Keratinocyte (primary cell): ENCODE measurements at regions not wholly inside any gene's neighbourhood (a gene's known extent, or its start where the extent isn't known, plus 50 kb on each side); places are given as distances from the start of the nearest gene placed in this dataset.

Experiments
- DNase-seq: peaks from one replicate; pipeline ENCODE4 v3.0.0-alpha.2; 2011; ENCODE audit warnings: low read depth, missing footprints, low spot score
- FAIRE-seq: peaks from 2 replicates; lab custom pipeline; 2011; peaks lifted over from hg19 to GRCh38; lab: Jason Lieb, UNC
- H2AFZ ChIP-seq: 2 replicates; pipeline ENCODE4 v1.6.0; 2012; ENCODE audit warnings: low read length, control low read depth, inconsistent platforms; ENCODE audit not compliant: control insufficient read depth
- H3K27ac ChIP-seq: 2 replicates; pipeline ENCODE4 v1.5.1; 2011; ENCODE audit warnings: low read length; ENCODE audit not compliant: control insufficient read depth, insufficient read depth
- H3K27me3 ChIP-seq: 3 replicates; pipeline ENCODE4 v1.6.0; 2011; ENCODE audit warnings: low read length; ENCODE audit not compliant: control insufficient read depth, insufficient read depth; ENCODE audit errors: extremely low read depth
- H3K36me3 ChIP-seq, 2 experiments: 2 replicates in 1 of 2; 3 replicates in 1 of 2; pipeline ENCODE4 v1.5.1; 2011; ENCODE audit warnings: low read length in 2 of 2, mild to moderate bottlenecking in 1 of 2; ENCODE audit not compliant: control insufficient read depth in 2 of 2, insufficient read depth in 2 of 2; ENCODE audit errors: extremely low read depth in 1 of 2
- H3K4me1 ChIP-seq: 3 replicates; pipeline ENCODE4 v1.5.1; 2011; ENCODE audit warnings: low read length; ENCODE audit not compliant: control insufficient read depth, insufficient read depth; ENCODE audit errors: extremely low read depth
- H3K4me2 ChIP-seq: 3 replicates; pipeline ENCODE4 v1.6.0; 2011; ENCODE audit warnings: low read depth, low read length; ENCODE audit not compliant: control insufficient read depth, insufficient read depth; ENCODE audit errors: extremely low read depth
- H3K4me3 ChIP-seq, 3 experiments: fragments of 200-600 bp in 1 of 3; sonication (generic) in 1 of 3; 2 replicates in 2 of 3; 3 replicates in 1 of 3; pipeline ENCODE4 v1.5.1; 2011 to 2016; ENCODE audit warnings: low read length in 3 of 3, mild to moderate bottlenecking in 3 of 3, control low read depth in 2 of 3, inconsistent platforms in 1 of 3, low read depth in 1 of 3, mixed read lengths in 1 of 3, mixed run types in 1 of 3, moderate library complexity in 1 of 3; ENCODE audit not compliant: control insufficient read depth in 2 of 3, insufficient read depth in 2 of 3; ENCODE audit errors: extremely low read depth in 1 of 3
- H3K79me2 ChIP-seq: 2 replicates; pipeline ENCODE4 v1.6.0; 2012; ENCODE audit warnings: low read length; ENCODE audit not compliant: control insufficient read depth, insufficient read depth
- H3K9ac ChIP-seq: 3 replicates; pipeline ENCODE4 v1.6.0; 2011; ENCODE audit warnings: low read length; ENCODE audit not compliant: control insufficient read depth, insufficient read depth; ENCODE audit errors: extremely low read depth
- H3K9me1 ChIP-seq: 3 replicates; pipeline ENCODE4 v1.6.0; 2011; ENCODE audit warnings: low read length; ENCODE audit not compliant: control insufficient read depth, insufficient read depth; ENCODE audit errors: extremely low read depth
- H3K9me3 ChIP-seq: 2 replicates; pipeline ENCODE4 v1.5.1; 2012; ENCODE audit warnings: low read depth, low read length; ENCODE audit not compliant: control insufficient read depth
- H4K20me1 ChIP-seq: 3 replicates; pipeline ENCODE4 v1.6.0; 2011; ENCODE audit warnings: low read length; ENCODE audit not compliant: control insufficient read depth, insufficient read depth; ENCODE audit errors: extremely low read depth
- CTCF ChIP-seq, 3 experiments: IDR thresholded peaks in 1 of 3; conservative IDR thresholded peaks in 1 of 3; optimal IDR thresholded peaks in 1 of 3; 2 replicates in 2 of 3; 3 replicates in 1 of 3; pipeline versions ENCODE3 to v1.5.1; 2011; ENCODE audit warnings: low read length in 3 of 3, mild to moderate bottlenecking in 3 of 3, moderate library complexity in 2 of 3, control low read depth in 1 of 3, inconsistent platforms in 1 of 3; ENCODE audit not compliant: insufficient read depth in 2 of 3; ENCODE audit errors: extremely low read depth in 1 of 3
- EZH2 ChIP-seq: IDR thresholded peaks from one replicate; pipeline ENCODE4 v1.6.1; 2012; ENCODE audit warnings: inconsistent platforms, mild to moderate bottlenecking, low read length, moderate library complexity
- dilution Hi-C: fragments of 300-500 bp; cut with MboI; formaldehyde crosslinking; loops from one replicate; pipeline ENCODE4 v1.7.0; 2020; ENCODE audit warnings: low sequenced_read_pairs; ENCODE audit not compliant: extremely low pct_ligation_motif_present

GRCh38 chr12:94732367-94732990 lies 82.1 kb upstream of the TMCC3 start:
- dilution Hi-C loops: no loop called here
- no peaks in the 10 kb centered on the region for H3K4me1 ChIP-seq
- H3K27me3 ChIP-seq: no peaks in the 10 kb centered on the region
- TF ChIP-seq EZH2 (no peak), CTCF (optimal IDR thresholded peaks at IDR 0.05 in 1 of 3, IDR thresholded peaks at IDR 0.05 in 1 of 3, conservative IDR thresholded peaks at IDR 0.05 in 1 of 3; ENCODE audit: extremely low read depth in 1 of 3, insufficient read depth in 2 of 3, low read length in 3 of 3) (no peak)
- H3K4me3 ChIP-seq: no peak overlapping the region
- H3K36me3 ChIP-seq: no peaks in the 10 kb centered on the region
- H3K79me2 ChIP-seq: no peaks in the 10 kb centered on the region
- no peak overlapping the region for H3K9ac ChIP-seq
- DNase-seq (no peak), FAIRE-seq (no peak)
- H3K27ac ChIP-seq: no peak overlapping the region
- H3K9me1 ChIP-seq: no peaks in the 10 kb centered on the region
- no peak overlapping the region for H3K4me2 ChIP-seq
- H2AFZ ChIP-seq: no peak overlapping the region
- H3K9me3 ChIP-seq: no peaks in the 10 kb centered on the region
- H4K20me1 ChIP-seq: no peaks in the 10 kb centered on the region

GRCh38 chr12:94731733-94732360 lies 81.5 kb upstream of the TMCC3 start:
- no peak overlapping the region for H2AFZ ChIP-seq
- no peaks in the 10 kb centered on the region for H3K36me3 ChIP-seq
- TF ChIP-seq CTCF (optimal IDR thresholded peaks at IDR 0.05 in 1 of 3, IDR thresholded peaks at IDR 0.05 in 1 of 3, conservative IDR thresholded peaks at IDR 0.05 in 1 of 3; ENCODE audit: extremely low read depth in 1 of 3, insufficient read depth in 2 of 3, low read length in 3 of 3) (no peak), EZH2 (no peak)
- H4K20me1 ChIP-seq: no peaks in the 10 kb centered on the region
- dilution Hi-C loops: no loop called here
- no peak overlapping the region for H3K27ac ChIP-seq
- DNase-seq (no peak), FAIRE-seq (peak; percentile 17)
- H3K4me1 ChIP-seq: no peaks in the 10 kb centered on the region
- H3K9me1 ChIP-seq: no peaks in the 10 kb centered on the region
- no peaks in the 10 kb centered on the region for H3K9me3 ChIP-seq
- H3K9ac ChIP-seq: no peak overlapping the region
- H3K4me2 ChIP-seq: no peak overlapping the region
- no peak overlapping the region for H3K4me3 ChIP-seq
- no peaks in the 10 kb centered on the region for H3K27me3 ChIP-seq
- H3K79me2 ChIP-seq: no peaks in the 10 kb centered on the region
